Amygdala (tissue), 56 donors: ENCODE measurements at regions not wholly inside any gene's neighbourhood (a gene's known extent, or its start where the extent isn't known, plus 50 kb on each side); places are given as distances from the start of the nearest gene placed in this dataset.

Experiments used
- DNase-seq, 56 donors: peaks; one replicate each; lab custom pipeline; 2025; lab: John Stamatoyannopoulos, UW

DNA sequence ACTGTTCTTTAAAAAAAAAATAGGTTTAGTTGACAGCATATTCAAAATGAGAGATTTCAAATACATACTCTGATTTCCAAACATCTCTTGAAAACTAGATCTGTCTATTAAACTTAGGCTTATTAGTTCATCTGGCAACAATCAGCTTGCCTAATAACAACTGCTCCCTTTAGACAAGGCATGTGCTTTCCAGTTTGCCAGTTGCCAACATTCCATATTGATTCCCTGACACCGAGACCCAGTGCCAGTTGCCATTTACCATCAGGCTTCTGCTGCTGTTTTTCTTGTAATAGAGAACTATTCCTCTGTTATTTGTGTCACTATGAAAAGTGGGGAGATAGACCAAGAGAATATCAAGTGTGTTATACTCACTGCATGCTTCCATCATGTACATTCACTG lies 256.0 kb downstream of the C1D start:
- no peak for DNase-seq

DNA sequence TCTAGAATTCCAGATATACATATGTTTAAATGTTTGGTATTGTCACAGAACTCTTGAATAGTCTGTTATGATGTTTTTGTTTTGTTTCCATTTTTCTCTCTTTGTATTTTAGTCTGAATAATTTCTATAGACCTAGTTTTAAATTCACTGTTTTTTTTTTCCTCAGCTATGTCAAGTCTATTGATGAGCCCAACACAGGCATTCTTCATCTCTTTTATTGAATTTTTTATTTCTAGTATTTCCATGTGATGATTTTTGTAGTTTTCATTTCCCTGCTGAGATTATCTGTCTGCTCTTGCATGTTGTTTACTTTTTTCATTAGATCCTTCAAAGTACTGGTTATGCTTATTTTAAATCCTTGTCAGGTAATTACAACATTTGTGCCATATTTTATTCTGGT lies 254.7 kb downstream of the C1D start:
- DNase-seq = no peak

DNA sequence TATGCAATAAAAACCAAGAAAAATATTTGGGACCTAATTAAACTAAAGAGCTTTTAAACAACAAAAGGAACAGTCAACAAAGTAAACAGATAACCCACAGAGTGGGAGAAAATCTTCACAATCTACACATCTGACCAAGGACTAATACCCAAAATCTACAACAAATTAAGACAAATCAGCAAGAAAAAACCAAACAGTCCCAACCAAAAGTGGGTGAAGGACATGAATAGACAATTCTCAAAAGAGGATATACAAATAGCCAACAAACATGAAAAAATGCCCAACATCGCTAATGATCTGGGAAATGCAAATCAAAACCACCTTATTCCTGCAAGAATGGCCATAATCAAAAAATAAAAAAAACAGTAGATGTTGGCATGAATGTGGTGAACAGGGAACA lies 250.1 kb downstream of the C1D start:
- no peak for DNase-seq

GRCh38 chr2:67823726-67824125 lies 239.1 kb downstream of the C1D start:
- no peak for DNase-seq

GRCh38 chr2:67824186-67824585 lies 238.6 kb downstream of the C1D start:
- DNase-seq = no peak

- DNase-seq = no peak
Observed at GRCh38 chr2:67825476-67825875, 237.3 kb downstream of the C1D start.

DNA sequence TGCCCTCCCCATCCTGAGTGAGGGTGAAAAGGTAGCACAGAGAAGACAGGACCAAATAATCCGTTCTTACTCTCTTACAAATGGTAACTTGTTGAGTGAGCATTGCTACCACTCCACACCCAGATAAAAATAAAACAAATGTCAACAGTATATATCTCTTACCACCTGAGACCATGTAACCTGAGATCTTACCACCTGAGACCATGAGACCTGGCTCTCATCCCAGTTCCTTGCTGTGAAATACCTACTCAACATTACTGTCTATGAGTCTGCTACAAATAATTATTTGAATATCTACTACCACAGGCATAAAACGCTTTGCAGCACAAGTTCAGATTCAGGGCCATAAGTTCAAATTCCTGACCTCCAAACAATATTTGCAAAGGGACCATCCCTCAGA lies 234.7 kb downstream of the C1D start:
- DNase-seq = no peak

- no peak for DNase-seq
Observed at GRCh38 chr2:67829470-67829869, 233.3 kb downstream of the C1D start.

GRCh38 chr2:67833632-67834031 lies 229.2 kb downstream of the C1D start:
- DNase-seq = no peak

DNA sequence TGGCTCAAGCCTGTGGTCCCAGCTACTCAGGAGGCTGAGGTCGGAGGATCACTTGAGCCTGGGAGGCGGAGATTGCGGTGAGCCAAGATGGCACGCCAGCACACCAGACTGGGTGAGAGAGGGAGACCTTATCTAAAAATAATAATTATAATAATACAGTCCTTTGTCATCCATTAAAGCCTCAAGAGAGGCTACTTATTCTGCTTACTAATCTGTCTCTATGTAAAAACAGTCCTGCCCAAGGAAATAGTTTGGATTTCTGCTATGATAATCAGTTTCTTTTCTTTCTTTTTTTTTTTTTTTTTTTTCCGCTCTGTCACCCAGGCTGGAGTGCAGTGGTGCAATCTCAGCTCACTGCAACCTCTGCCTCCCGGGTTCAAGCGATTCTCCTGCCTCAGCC lies 228.3 kb downstream of the C1D start:
- DNase-seq = no peak

GRCh38 chr2:67835266-67835665 lies 227.5 kb downstream of the C1D start:
- DNase-seq = no peak

GRCh38 chr2:67836866-67837265 lies 225.9 kb downstream of the C1D start:
- DNase-seq = no peak

GRCh38 chr2:67838205-67838604 lies 224.6 kb downstream of the C1D start:
- no peak for DNase-seq

GRCh38 chr2:67839242-67839641 lies 223.6 kb downstream of the C1D start:
- DNase-seq = no peak

DNA sequence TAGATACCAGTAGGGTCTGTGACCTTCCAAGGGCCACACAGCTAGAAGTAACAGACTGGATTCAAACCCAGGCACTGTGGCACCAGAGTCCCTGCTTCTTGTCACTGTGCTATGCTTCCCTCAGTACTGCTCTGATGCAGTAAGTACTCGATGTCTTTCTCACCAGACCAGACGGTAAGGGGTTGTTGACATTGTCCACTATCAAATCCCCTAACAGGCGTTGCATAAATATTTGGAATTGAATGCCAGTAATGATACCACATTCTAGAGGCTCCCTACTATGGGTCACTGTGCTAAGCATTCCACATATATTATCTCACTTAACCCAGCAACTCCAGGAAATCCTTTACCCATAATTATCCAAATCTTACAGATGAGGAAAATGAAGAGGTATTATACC lies 223.1 kb downstream of the C1D start:
- no peak for DNase-seq

DNA sequence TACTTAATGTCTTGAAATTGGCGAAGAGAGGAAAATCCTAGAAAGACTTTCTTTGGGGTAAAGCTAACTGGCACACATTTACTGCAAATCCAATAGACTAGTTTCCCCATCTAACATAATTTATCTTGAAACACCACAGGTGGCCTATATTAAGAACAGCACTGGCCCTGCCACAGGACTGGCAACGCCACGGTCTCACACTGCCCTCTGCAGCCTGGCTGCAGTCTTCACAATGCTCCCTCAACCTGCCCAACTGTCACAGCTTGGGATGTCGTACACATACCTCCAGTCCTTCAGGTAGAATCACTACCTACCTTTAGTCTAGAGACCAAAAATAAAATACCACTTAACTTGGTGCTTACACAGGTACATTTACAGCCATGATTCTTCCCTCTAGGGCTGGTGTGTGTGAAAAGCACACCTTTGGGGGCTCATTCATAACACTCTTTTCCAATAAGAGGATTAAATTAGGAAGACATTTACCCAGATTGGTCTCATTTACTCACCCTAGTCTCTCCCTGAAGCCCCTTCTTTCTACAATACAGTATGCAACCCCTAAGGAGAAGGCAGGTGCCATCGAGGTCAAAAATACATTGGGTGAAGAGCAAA lies 222.2 kb downstream of the C1D start:
- DNase-seq = peak in 32 of 56 donors; percentile 1 to 53 (median 15)

DNA sequence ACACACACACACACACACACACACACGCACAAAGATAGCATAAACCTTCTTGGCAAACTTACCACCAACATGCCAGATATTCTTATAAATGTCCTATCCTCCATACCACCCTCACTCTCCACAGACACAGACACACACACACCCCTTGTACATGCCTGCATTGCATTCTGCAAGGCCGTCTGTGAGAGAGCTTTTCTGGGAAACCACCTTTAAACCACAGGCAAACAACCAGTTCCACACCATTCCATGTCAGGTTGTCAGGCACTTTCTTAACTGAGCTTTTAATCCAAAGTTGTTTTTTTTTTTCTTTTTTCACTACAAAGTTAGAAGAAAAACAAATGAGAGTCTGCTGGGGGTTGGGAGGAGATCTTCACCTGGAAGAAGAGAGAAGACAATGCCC lies 221.1 kb downstream of the C1D start:
- DNase-seq = no peak

- no peak for DNase-seq
Observed at GRCh38 chr2:67842375-67842959, 220.3 kb downstream of the C1D start.

DNA sequence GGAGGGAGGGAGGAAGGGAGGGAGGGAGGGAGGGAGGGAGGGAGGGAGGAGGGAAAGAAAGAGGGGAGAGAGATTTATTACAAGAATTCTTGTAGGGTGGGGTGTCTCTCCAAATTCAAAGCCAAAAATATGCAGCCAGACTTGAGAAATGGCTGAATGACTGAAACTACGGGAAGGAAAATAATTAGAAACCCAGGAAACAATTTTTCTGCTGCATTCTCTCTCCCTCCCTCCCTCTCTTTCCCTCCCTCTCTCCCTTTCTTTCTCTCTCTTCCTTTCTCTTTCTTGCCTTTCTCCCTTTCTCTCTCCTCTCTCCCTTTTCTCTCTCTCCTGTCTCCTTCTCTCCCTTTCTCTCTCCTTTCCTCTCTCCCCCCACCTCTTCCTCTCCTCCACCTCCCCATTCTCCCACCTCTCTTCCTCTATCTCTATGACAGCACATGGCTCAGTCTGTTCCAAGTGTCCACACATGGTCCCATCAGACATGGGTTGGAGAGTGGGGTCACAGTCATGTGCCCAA lies 218.7 kb downstream of the C1D start:
- DNase-seq = no peak

GRCh38 chr2:67845621-67846369 lies 217.0 kb downstream of the C1D start:
- no peak for DNase-seq

DNA sequence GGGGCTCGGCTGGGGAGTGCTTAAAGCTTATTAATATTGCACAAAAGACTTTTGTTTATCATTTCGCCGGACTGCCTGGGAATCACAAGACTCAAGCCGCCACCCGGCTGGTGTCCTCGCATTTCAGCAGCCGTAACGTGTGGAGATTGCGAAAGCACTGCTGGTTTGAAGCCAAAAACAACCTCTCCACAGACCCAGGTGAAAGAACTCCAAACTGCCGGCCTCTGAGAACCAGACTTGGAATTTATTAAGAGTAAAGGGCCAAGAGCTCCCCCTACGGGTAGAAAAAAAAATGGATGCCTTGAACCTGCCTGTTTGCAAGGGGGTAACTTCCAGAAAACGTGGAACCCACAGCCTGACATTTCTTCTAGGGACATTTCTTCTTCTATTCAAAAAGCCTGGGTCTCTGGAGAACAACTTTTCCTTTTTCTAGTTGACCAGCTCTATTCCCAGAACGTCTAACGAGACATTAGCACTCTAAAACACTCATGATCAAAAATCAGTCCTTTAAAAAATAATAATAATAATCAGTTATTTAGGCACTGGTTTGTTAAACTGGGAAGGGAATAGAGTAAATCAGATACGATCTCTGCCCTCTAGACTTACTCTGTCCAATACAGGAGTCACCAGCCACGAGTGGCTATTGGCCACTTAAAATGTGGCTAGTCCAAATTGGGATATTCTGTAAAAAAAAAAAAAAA lies 216.3 kb downstream of the C1D start:
- DNase-seq = peak in 41 of 56 donors; percentile 3 to 78 (median 18)
